ENCODE measurements at regions not wholly inside any gene's neighbourhood (a gene's known extent, or its start where the extent isn't known, plus 50 kb on each side); places are given as distances from the start of the nearest gene placed in this dataset.

DNA sequence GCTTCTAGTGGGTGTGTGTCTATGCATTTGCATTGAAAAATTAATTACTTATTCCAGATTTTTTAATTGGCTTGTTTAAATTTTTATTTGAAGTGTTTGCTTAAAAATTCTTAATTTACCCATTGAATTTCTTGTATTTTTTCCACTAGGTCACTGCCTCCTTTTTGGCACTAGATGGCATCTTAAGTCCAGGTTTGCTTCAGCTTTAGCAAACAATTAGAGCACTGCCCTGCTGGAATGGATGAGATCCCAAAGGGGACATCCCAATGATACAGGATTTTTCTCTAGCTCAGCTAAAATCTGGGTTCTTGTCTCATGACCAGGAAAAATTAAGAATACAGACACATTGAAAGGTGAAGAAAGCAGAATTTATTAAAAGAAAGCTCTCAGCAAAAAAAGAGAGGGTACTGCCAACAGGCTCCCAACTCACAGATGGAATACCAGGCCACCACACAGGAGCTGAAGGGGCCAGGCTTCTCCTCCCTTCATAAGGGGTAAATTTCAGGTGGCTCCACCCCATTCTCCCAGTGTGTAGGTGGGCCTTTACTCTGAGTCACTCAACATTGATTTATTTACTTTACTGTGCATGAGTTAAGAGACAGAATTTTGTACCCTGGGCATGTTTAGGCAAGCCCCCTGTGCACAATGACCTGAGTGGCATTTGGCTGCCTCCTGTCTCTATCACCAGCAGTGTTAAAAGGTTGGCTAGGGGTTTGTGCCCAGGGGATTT is 532.4 kb downstream of the ANXA1 start:
- DNase-seq, result peak; percentile 1
- no peak overlapping the region for H3K27ac ChIP-seq (ENCODE audit: low read depth in 2 of 2, low read length in 1 of 2)
- no peaks in the 10 kb centered on the region for H3K36me3 ChIP-seq (replicated peaks in 1 of 2; ENCODE audit: control insufficient read depth in 1 of 2, insufficient read depth in 2 of 2, low read length in 1 of 2)
- no peaks in the 10 kb centered on the region for H3K9me3 ChIP-seq
- H3K27me3 ChIP-seq (ENCODE audit: insufficient read depth), result no peaks in the 10 kb centered on the region
- no peak overlapping the region for H3K9ac ChIP-seq
- POLR2A ChIA-PET, result no interaction called here
- no peaks in the 10 kb centered on the region for H3F3A ChIP-seq (replicated peaks; ENCODE audit: insufficient read depth)
- TF ChIP-seq RAD21 (IDR thresholded peaks at IDR 0.05; ENCODE audit: low read length) (peak; percentile 71), SMC3 (IDR thresholded peaks at IDR 0.05; ENCODE audit: low read depth, low read length) (peak; percentile 52), GABPA (IDR thresholded peaks at IDR 0.05; ENCODE audit: low read depth) (no peak)
- TF ChIP-seq, protein P1, sequence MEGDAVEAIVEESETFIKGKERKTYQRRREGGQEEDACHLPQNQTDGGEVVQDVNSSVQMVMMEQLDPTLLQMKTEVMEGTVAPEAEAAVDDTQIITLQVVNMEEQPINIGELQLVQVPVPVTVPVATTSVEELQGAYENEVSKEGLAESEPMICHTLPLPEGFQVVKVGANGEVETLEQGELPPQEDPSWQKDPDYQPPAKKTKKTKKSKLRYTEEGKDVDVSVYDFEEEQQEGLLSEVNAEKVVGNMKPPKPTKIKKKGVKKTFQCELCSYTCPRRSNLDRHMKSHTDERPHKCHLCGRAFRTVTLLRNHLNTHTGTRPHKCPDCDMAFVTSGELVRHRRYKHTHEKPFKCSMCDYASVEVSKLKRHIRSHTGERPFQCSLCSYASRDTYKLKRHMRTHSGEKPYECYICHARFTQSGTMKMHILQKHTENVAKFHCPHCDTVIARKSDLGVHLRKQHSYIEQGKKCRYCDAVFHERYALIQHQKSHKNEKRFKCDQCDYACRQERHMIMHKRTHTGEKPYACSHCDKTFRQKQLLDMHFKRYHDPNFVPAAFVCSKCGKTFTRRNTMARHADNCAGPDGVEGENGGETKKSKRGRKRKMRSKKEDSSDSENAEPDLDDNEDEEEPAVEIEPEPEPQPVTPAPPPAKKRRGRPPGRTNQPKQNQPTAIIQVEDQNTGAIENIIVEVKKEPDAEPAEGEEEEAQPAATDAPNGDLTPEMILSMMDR (IDR thresholded peaks at IDR 0.05), result peak; percentile 74
- H3K4me3 ChIP-seq (ENCODE audit: low read depth in 2 of 2, low read length in 1 of 2), result peak overlapping the region in 1 of 2 experiments; percentile 46; a peak in 1 of 4 replicates
- H3K4me1 ChIP-seq (ENCODE audit: control insufficient read depth in 1 of 2, insufficient read depth in 2 of 2, low read depth in 1 of 2, low read length in 1 of 2), result no peaks in the 10 kb centered on the region
- no peak overlapping the region for H2AFZ ChIP-seq (ENCODE audit: low read depth)
- no peaks in the 10 kb centered on the region for H3K9me2 ChIP-seq
- H4K20me1 ChIP-seq (ENCODE audit: insufficient read depth), result no peaks in the 10 kb centered on the region
- CTCF ChIA-PET, result interaction anchor here (0.6 to 1.2 kb wide), 5 partner anchors 27 to 886 kb away, joined by 3 to 4 read pairs (median 3); no protein-coding TSS in a partner anchor
- no peaks in the 10 kb centered on the region for H3K79me2 ChIP-seq (ENCODE audit: insufficient read depth)
- H3K4me2 ChIP-seq, result no peak overlapping the region

DNA sequence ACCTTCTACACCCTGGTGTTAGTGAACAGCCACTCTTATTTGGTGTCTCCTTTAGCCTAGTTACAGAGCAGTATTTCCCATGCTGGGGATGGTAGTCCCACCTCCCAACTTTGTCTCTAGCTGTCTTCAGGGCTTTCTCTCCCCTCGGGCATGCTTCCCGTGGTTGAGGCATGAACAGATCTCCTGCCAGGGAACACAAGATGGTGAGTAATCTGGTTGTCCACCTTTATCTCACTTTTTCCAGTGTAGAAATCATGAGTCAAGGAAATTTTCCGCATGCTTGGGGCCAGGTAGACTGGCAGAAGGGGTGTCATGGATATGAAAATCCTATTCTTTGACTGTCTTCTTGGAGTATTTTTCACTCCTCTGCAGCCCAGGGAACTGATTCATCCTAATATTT is 532.9 kb downstream of the ANXA1 start:
- no peaks in the 10 kb centered on the region for H3K27me3 ChIP-seq (ENCODE audit: insufficient read depth)
- no peak overlapping the region for H3K9ac ChIP-seq
- TF ChIP-seq MXI1 (IDR thresholded peaks at IDR 0.05; ENCODE audit: low read depth, low read length), result no peak
- TF ChIP-seq CHD2 (IDR thresholded peaks at IDR 0.05; ENCODE audit: low read length, partially characterized antibody), result no peak
- TF ChIP-seq, protein P2, sequence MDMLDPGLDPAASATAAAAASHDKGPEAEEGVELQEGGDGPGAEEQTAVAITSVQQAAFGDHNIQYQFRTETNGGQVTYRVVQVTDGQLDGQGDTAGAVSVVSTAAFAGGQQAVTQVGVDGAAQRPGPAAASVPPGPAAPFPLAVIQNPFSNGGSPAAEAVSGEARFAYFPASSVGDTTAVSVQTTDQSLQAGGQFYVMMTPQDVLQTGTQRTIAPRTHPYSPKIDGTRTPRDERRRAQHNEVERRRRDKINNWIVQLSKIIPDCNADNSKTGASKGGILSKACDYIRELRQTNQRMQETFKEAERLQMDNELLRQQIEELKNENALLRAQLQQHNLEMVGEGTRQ (IDR thresholded peaks at IDR 0.05; ENCODE audit: borderline replicate concordance, low read depth, low read length), result no peak
- no peak for TF ChIP-seq MEF2A (IDR thresholded peaks at IDR 0.05; ENCODE audit: borderline replicate concordance, low read depth)
- TF ChIP-seq, protein P3, sequence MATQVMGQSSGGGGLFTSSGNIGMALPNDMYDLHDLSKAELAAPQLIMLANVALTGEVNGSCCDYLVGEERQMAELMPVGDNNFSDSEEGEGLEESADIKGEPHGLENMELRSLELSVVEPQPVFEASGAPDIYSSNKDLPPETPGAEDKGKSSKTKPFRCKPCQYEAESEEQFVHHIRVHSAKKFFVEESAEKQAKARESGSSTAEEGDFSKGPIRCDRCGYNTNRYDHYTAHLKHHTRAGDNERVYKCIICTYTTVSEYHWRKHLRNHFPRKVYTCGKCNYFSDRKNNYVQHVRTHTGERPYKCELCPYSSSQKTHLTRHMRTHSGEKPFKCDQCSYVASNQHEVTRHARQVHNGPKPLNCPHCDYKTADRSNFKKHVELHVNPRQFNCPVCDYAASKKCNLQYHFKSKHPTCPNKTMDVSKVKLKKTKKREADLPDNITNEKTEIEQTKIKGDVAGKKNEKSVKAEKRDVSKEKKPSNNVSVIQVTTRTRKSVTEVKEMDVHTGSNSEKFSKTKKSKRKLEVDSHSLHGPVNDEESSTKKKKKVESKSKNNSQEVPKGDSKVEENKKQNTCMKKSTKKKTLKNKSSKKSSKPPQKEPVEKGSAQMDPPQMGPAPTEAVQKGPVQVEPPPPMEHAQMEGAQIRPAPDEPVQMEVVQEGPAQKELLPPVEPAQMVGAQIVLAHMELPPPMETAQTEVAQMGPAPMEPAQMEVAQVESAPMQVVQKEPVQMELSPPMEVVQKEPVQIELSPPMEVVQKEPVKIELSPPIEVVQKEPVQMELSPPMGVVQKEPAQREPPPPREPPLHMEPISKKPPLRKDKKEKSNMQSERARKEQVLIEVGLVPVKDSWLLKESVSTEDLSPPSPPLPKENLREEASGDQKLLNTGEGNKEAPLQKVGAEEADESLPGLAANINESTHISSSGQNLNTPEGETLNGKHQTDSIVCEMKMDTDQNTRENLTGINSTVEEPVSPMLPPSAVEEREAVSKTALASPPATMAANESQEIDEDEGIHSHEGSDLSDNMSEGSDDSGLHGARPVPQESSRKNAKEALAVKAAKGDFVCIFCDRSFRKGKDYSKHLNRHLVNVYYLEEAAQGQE (IDR thresholded peaks at IDR 0.05; ENCODE audit: low read depth, low read length), result no peak
- no peak for TF ChIP-seq EP300 (IDR thresholded peaks at IDR 0.05; ENCODE audit: borderline replicate concordance in 1 of 2, low read depth in 1 of 2, low read length in 1 of 2)
- TF ChIP-seq, protein P4, sequence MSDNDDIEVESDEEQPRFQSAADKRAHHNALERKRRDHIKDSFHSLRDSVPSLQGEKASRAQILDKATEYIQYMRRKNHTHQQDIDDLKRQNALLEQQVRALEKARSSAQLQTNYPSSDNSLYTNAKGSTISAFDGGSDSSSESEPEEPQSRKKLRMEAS (IDR thresholded peaks at IDR 0.05; ENCODE audit: low read depth), result no peak
- no peak for TF ChIP-seq NFIC (IDR thresholded peaks at IDR 0.05; ENCODE audit: borderline replicate concordance)
- no peak for TF ChIP-seq TEAD4 (IDR thresholded peaks at IDR 0.05; ENCODE audit: borderline replicate concordance, insufficient read depth)
- TF ChIP-seq SMC3 (IDR thresholded peaks at IDR 0.05; ENCODE audit: low read depth, low read length), result no peak
- no peaks in the 10 kb centered on the region for H3K9me3 ChIP-seq
- H3F3A ChIP-seq (replicated peaks; ENCODE audit: insufficient read depth), result no peaks in the 10 kb centered on the region
- H3K36me3 ChIP-seq (replicated peaks in 1 of 2; ENCODE audit: control insufficient read depth in 1 of 2, insufficient read depth in 2 of 2, low read length in 1 of 2), result no peaks in the 10 kb centered on the region
- 29% methylated on average over 3 of the region's 3 CpGs for WGBS (ENCODE audit: low lambda C conversion rate)
- H4K20me1 ChIP-seq (ENCODE audit: insufficient read depth), result no peaks in the 10 kb centered on the region
- H3K27ac ChIP-seq (ENCODE audit: low read depth in 2 of 2, low read length in 1 of 2), result no peak overlapping the region
- no peak overlapping the region for H3K4me3 ChIP-seq (ENCODE audit: low read depth in 2 of 2, low read length in 1 of 2)
- no peaks in the 10 kb centered on the region for H3K4me1 ChIP-seq (ENCODE audit: control insufficient read depth in 1 of 2, insufficient read depth in 2 of 2, low read depth in 1 of 2, low read length in 1 of 2)
- DNase-seq, result no peak
- CTCF ChIA-PET, result interaction anchor here (0.6 to 1.2 kb wide), 3 partner anchors 27 to 817 kb away, joined by 3 read pairs; no protein-coding TSS in a partner anchor
- H3K9me2 ChIP-seq, result no peaks in the 10 kb centered on the region
- POLR2A ChIA-PET, result no interaction called here
- no peak overlapping the region for H2AFZ ChIP-seq (ENCODE audit: low read depth)
- no peak overlapping the region for H3K4me2 ChIP-seq
- H3K79me2 ChIP-seq (ENCODE audit: insufficient read depth), result no peaks in the 10 kb centered on the region

Measured in SK-N-SH (cell line).